ENCODE measurements at regions not wholly inside any gene's neighbourhood (a gene's known extent, or its start where the extent isn't known, plus 50 kb on each side); places are given as distances from the start of the nearest gene placed in this dataset.

DNA sequence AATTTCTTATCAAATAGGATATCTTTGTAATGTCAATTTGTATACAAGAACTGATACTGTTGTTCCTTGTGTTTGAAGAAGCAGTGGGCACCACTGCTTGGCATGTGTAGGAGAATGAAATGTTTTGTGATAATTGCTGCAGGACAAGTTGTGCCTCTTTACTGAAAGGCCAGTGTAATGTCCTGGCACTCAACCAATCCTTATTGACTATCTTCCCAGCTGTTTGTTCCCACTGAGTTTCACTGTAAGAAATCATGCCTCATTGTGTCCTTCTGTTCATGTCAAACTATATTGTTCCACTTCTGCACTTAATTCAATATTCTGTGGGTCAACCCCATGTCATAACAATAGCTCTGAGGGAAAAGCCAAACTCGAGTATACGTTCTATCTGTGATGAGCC lies 136.1 kb upstream of the FAM83B start:
- no peak for DNase-seq (ENCODE audit: low read depth in 2 of 2, low spot score in 1 of 2)

DNA sequence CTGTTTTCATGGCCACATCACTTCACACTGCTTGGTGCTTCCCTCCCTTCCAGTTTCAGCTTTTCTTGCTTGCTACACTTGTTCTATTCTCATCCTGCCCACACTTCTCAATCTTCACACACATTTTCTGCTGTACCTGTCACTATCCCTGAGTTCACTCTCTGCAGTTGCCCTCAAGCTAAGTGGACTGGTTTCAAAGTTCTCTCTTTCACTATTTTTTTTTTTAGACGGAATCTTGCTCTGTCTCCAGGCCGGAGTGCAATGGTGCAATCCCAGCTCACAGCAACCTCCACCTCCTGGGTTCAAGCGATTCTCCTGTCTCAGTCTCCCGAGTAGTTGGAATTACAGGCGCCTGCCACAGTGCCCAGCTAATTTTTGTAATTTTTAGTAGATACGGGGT lies 130.6 kb upstream of the FAM83B start:
- no peak for DNase-seq (ENCODE audit: low read depth in 2 of 2, low spot score in 1 of 2)

DNA sequence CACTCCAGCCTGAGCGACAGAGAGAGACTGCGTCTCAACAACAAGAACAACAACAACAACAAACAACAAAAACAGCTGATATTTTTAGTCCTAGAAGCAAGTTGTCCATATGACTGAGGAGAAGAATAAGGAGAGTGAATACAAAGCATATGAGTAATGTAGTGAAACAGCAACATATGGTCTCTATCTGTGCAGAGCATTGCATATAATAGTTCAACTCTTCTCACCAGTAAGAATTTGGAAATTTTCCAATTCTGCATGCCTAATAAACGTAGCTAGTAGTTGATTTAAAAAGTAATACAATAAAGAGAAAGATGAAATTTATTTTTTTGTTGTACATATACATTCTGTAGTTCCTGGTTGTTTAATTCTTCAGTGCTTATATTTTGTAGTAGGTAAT lies 129.7 kb upstream of the FAM83B start:
- no peak for DNase-seq (ENCODE audit: low read depth in 2 of 2, low spot score in 1 of 2)

DNA sequence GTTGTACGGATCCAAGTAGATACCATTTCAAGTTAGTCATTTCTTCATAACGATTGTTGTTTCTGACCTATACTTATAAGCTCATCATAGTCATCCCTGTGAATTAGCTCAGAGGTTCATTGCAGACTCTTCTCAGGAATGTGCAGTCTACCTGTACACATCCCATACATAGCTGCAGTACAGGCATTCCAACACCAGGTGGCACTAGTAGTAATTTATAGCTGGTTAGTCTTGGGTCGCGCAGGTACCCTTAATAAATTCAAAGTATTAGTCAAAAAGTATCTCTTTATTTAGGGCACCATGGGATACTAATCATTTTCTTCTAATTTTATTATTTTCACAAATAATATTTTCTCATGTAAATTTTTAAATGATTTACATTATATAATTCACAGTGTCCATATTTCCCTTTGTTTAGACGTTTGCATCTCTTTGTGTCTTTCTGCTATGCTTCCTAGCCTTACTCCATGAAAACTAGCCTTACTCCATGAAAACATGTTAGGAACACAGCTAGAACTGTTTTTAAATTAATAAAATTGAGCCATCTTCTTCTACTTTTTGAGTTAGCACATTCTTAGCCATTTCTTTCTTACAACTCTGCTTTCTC lies 128.6 kb upstream of the FAM83B start:
- DNase-seq (ENCODE audit: low read depth in 2 of 2, low spot score in 1 of 2), result peak in 1 of 2 donors; percentile 3

DNA sequence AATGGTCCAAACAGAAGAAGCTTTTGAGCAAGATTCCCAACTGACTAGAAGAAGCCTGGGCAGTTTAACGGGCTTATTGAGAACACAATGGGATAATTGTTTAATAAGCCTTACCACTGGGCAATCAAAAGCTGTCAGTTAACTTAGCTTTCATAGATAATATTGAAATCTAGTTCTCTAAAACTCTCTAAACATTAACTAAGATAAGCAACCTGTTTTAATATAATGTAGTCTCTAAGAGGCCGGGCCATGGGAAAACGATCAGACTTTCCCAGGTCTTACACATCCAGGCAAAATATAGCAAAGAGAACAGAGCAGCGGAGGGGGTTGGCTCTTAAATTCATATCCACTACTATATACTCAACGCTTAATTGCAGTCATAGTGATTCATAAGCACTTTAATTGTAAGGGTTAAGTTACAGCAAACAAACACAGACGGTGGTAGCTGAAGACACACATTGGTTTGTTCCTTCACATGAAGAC lies 128.0 kb upstream of the FAM83B start:
- no peak for DNase-seq (ENCODE audit: low read depth in 2 of 2, low spot score in 1 of 2)

DNA sequence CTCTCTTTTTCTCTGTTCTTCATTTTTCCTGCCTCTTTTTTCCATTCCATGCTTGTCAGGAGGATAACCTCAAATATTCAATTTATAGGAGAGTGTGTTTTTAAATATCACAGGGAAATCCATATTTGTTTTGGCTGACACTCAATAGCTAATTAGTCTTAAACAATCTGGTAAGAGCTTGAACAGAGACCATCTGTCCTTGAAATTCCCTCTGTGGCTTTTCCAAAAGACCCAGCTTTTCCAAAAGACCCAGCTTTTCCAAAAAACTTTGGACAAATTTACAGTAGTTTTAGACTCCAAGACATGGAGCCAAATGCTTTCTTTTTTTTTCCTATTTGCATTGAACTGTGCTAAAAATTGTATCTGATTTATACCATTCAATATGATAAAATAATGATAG lies 127.4 kb upstream of the FAM83B start:
- no peak for DNase-seq (ENCODE audit: low read depth in 2 of 2, low spot score in 1 of 2)

DNA sequence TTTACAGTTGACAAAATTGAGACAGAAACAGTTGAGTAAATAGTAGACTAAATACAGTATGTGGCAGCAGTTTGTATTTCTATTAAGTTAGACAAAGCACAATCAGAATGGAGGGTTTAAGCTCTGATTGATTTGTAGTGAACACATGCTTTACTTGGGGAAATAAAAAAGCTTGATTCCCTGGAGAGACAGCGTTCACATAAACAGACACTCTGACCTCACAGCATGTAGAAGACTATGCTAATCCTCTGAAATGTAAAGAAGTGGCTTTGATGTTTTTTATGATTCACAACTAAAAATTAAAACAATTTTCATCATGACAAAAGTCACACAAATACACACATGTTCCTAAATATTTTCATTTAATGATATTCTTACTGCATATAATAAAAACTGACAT lies 126.9 kb upstream of the FAM83B start:
- DNase-seq (ENCODE audit: low read depth in 2 of 2, low spot score in 1 of 2), result no peak

DNA sequence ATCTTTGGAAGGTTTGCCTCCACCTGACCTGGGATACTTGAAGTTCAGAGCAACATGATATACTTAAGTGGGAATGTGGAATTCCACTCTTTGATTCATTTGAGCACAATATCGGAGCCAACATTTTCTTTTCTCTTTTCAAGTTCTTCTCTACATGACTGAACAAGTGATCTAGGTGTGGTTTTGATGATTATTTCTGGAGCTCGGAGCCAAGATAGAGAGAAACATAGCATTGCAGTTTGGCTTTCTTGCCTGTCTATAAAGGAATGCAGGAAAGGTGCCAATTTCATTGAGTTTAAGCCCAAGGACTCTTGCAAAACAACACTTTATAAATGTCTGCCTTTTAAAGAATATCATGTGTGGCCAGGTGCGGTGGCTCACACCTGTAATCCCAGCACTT lies 124.2 kb upstream of the FAM83B start:
- DNase-seq (ENCODE audit: low read depth in 2 of 2, low spot score in 1 of 2), result no peak

DNA sequence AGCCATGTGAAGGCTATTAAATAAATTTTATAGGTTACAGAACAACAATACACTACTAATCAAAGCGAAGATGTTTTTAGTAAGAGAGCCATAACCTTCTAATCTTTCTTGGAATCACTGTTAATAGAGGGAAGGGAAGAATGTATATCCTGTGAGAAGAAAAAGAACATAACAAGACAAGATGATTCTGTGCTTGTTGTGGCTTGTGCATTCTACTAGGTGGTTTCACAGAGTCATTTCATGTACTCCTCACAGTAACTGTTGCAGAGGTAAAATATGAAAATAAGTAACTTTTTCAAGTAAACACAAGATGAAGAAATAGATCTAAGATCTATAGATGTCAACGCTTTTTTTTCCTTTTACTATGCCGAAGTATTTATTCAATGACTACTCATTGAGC lies 116.9 kb upstream of the FAM83B start:
- DNase-seq (ENCODE audit: low read depth in 2 of 2, low spot score in 1 of 2), result no peak

DNA sequence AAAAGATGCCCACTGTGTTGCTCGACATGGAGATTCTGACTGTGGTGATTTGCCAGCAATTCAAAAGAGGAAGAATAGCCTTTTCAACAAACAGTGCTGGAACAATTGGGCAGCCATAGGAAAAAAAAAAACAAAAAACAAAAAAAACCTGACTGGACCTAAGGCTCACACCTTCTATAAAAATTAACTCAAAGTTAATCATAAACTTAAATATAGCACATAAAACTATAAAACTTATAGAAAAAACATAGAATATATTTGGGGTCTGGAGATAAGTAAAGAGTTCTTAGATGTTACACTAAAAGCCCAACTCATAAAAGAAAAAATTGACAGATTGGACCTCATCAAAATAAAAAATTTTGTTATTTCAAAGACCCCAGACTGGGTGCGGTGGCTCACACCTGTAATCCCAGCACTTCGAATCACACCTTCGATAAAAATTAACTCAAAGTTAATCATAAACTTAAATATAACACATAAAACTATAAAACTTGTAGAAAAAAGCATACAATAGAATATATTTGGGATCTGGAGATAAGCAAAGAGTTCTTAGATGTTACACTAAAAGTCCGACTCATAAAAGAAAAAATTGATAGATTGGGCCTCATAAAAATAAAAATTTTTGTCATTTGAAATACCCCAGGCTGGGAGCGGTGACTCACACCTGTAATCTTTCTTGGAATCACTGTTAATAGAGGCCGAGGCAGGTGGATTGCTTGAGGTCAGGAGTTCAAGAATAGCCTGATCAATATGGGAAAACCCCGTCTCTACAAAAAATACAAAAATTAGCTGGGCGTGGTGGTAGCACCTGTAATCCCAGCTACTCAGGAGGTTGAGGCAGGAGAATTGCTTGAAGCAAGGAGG lies 115.6 kb upstream of the FAM83B start:
- no peak for DNase-seq (ENCODE audit: low read depth in 2 of 2, low spot score in 1 of 2)

DNA sequence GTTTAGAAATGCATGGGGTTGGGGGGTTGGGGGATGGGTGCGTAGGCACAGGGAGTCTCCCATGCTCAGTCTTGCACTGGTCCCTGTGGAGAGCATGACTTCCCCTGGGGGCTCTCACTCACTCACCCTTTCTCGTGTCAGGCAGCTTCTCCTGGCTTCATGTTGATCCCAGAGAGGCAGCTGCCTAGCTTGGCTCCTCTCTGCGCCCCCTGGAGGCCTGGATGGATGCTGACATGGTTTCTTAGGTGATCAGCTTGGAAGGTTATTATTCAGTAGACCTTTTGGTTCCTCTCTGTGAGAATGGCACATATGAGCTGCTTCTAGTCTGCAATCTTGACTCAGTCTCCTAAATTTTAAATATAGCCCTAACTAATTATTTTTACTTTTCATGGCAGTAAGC lies 109.3 kb upstream of the FAM83B start:
- DNase-seq (ENCODE audit: low read depth in 2 of 2, low spot score in 1 of 2), result no peak

DNA sequence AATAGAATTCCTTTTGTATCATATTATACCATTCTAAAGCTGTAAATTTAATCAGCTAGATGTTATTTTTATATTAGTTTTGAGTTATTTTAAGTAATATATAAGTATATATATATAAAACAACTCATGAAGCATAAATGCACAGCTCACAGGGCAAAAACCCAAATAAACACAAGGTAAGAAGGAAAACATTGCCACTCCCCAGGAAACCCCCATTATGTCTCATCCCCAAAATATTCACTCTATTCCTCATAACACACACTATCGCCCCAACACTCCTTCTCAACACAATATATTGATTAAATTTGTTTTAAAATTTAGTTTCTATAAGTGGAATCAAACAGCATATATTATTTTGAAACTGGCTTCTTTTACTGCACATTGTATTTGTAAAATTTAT lies 98.6 kb upstream of the FAM83B start:
- DNase-seq (ENCODE audit: low read depth in 2 of 2, low spot score in 1 of 2), result no peak

DNA sequence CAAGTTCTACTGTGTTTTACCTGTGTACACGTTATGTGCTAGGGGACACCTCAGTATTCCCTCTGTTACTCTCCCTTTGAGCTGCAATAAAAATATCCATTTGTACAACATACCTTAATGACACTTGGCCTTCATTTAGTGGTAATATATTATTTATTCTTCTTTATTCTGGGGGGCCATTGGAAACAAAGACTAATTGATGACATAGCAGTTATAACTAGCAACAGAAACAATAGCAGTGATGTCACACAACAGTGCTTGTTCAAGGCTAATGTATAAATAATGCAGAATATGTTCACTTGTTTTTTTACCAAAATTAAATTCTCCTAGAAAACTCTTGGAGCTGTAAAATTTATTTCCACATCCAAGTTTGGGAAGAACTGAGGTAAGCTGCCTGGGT lies 92.2 kb upstream of the FAM83B start:
- no peak for DNase-seq (ENCODE audit: low read depth in 2 of 2, low spot score in 1 of 2)

DNA sequence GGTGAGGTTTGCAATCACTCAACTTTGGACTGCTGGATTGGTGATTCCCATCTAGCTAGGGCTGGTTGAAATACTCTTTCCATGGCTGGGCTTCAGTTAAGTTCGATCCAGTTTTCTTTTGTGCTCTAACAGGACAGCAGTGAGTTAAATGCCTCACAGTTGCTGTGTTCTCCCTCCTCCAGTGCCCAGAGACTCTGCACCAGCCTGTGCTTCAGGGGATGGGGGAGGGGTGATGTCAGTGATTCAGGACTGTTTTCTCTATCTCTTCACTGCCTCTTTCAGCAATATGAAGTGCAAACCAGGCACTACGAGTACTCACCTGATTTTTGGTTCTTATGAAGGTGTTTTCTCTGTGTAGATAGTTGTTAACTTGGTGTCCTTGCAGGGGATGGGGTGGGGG lies 88.2 kb upstream of the FAM83B start:
- DNase-seq (ENCODE audit: low read depth in 2 of 2, low spot score in 1 of 2), result no peak

DNA sequence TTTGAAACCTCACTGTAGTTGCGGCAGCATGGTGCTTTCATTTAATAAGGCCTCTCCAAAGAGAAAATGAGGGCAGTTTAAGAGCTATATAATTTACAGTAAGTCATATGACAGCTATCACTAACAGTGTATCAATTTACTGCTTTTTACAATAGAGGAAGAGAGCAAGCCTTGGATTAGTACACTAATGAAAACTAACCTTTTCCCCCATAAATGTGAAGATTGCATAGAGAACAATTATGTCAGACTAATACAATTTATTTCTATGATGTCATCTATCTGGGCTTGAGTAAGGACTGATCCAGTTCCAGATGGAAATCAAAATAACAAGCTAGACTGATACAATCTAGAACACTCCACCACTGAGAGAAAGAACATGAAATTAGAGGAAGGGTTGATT lies 78.1 kb upstream of the FAM83B start:
- no peak for DNase-seq (ENCODE audit: low read depth in 2 of 2, low spot score in 1 of 2)

DNA sequence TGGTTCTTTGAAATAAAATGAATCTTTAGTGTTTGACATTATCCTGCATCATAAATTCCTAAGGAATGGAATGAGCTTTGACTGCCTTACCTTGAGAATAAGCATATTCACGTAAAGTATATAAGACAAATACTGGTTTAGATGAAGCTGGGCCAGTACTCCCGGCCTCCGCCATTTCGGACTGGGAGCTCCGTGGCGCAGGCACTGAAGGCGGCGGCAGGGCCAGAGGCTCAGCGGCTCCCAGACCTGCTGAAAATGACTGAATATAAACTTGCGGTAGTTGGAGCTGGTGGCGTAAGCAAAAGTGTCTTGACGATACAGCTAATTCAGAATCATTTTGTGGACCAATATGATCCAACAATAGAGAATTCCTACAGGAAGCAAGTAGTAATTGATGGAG lies 76.2 kb upstream of the FAM83B start:
- no peak for DNase-seq (ENCODE audit: low read depth in 2 of 2, low spot score in 1 of 2)

DNA sequence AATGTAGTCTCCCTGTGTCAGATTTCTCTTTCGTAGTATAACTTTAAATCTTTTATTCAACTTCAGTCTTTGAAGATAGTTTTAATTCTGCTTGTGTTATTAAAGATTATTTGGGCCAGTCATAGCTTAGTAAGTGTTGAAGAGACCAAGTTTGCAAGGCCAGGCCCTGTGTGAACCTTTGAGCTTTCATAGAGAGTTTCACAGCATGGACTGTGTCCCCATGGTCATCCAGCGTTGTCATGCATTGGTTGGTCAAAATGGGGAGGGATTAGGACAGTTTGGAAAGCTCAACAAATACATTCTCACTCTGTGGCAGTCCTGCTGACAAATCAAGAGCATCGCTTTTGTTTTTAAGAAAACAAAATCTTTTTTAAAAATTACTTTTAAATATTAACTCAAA lies 74.6 kb upstream of the FAM83B start:
- no peak for DNase-seq (ENCODE audit: low read depth in 2 of 2, low spot score in 1 of 2)

DNA sequence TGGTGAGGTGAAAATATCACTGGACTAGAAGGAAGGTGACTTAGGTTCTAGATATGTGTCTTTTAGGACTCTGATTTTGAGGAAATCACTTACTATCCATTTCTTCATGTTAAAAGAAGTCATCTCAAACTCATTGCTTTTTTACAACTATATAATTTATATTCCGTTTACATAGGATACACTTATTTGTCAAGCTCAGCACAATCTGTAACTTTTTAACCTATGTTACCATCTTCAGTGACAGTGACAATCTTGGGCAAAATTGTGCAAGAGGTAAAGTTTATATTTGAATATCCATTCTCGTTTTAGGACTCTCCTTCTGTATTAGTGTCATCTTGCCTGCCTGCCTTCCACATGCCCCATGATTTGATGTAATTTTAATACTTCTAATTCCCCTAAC lies 74.0 kb upstream of the FAM83B start:
- no peak for DNase-seq (ENCODE audit: low read depth in 2 of 2, low spot score in 1 of 2)

DNA sequence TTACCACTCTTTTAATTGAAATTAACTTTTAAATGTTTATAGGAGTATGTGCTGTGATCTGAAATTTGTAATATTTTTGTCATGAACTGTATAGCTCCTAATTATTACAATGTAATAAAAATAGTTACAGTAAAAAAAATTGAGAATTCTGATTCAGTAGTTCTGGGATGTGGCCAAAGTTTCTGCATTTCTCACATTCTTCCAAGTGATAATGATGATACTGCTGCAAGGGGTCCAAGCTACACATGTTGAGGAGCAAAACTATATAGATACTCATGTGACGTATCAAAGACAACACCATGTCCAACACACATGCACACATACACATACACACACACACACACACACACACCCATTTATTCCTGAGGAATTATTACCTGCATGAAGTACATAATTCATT lies 71.0 kb upstream of the FAM83B start:
- DNase-seq (ENCODE audit: low read depth in 2 of 2, low spot score in 1 of 2), result no peak

DNA sequence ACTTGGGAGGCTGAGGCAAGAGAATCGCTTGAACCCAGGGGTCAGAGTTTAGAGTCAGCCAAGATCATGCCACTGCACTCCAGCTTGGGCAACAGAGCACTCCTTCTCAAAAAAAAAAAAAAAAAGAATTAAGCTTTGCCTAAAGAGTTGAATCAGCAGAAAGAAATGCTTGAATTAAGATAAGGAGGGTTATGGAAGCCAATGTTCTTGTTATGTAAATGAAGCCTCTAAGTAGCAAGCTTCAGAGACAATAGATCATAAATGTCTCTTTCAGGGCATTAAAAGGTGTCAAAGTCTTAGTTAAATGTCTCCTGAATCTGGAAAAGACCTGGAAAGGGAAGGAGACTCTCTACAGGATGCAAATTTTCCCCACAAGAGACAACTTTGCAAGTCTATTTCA lies 69.7 kb upstream of the FAM83B start:
- DNase-seq (ENCODE audit: low read depth in 2 of 2, low spot score in 1 of 2), result no peak

DNA sequence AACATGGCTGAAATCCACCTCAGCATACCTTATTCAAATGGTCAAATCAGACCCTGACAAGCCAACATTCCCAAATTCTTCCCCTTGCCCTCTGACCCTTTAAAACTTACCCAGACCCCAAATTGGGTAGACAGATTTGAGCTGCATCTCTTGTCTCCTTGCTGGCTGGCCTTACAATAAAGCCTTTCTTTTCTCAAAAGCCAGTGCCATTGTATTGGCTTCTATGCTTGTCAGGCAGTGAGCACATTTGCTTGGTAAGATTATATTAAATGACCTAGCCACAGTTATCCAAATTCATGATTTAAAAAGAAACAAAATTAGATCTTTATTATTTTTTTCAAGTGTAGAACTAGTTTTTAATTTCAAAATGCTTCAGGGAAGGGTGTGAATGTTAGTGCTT lies 67.8 kb upstream of the FAM83B start:
- DNase-seq (ENCODE audit: low read depth in 2 of 2, low spot score in 1 of 2), result no peak

DNA sequence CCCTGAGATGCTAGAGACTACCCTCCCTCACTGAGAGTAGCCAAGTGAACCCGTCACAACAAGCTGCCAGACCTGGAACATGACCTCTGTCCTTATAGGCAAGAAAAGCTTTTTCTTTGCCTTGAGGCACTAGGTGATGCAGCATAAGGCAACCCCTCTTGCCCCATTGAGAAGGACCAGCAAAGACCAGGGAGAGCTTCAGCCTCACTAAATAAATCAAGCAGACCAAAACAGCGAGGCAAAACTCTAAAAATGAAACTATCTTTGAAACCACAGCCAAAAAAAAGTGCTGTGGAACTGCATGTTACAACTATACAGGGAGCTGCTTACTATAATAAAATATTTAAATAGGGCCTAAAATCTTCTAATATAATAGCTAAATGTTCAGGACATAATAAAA lies 62.6 kb upstream of the FAM83B start:
- DNase-seq (ENCODE audit: low read depth in 2 of 2, low spot score in 1 of 2), result no peak

DNA sequence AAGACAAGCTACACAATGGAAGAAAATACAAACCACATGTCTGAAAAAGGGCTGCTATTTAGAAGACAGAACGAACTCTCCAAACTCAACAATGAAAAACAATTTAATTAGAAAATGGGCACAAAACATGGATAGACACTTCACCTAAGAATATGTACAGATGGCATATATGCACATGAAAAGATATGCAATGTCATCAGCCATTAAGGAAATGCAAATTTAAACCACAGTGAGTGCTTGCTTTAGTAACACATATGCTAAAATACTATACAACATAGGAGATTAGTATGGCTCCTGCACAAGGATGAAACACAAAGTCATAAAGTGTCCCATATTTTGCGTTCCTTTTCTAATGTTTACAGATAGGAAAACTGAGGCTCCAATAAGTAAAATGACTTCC lies 60.4 kb upstream of the FAM83B start:
- no peak for DNase-seq (ENCODE audit: low read depth in 2 of 2, low spot score in 1 of 2)

Data from stimulated activated CD8-positive, alpha-beta memory T cell treated with anti-CD3 and anti-CD28 coated beads, Interleukin-4, amount 100 ng/mL, for 4 hours (primary cell).